ENCODE measurements at regions not wholly inside any gene's neighbourhood (a gene's known extent, or its start where the extent isn't known, plus 50 kb on each side); places are given as distances from the start of the nearest gene placed in this dataset.

GRCh38 chr6:150659046-150659763 lies 59.5 kb downstream of the PLEKHG1 start:
- no peaks in the 10 kb centered on the region for H3K27me3 ChIP-seq (ENCODE audit: control insufficient read depth, insufficient read depth, low read length)
- no peaks in the 10 kb centered on the region for H3K9me3 ChIP-seq (ENCODE audit: control insufficient read depth, insufficient read depth, low read length)
- H3K27ac ChIP-seq (ENCODE audit: low read depth, low read length) = no peak overlapping the region
- ChIA-PET POLR2A (no interaction called here), CTCF (no interaction called here)
- TF ChIP-seq CTCF (IDR thresholded peaks at IDR 0.05; ENCODE audit: low read depth, low read length) = no peak
- H3K4me3 ChIP-seq (ENCODE audit: low read depth, low read length) = no peak overlapping the region
- no peak for DNase-seq (ENCODE audit: low read depth, low spot score)

- DNase-seq (ENCODE audit: low read depth, low spot score) = no peak
- H3K27ac ChIP-seq (ENCODE audit: low read depth, low read length) = no peak overlapping the region
- H3K4me3 ChIP-seq (ENCODE audit: low read depth, low read length) = no peak overlapping the region
- TF ChIP-seq CTCF (IDR thresholded peaks at IDR 0.05; ENCODE audit: low read depth, low read length) = no peak
- no peaks in the 10 kb centered on the region for H3K9me3 ChIP-seq (ENCODE audit: control insufficient read depth, insufficient read depth, low read length)
- ChIA-PET POLR2A (interaction anchor here (0.6 kb wide), 1 partner anchor 25 kb away, joined by 6 read pairs; no protein-coding TSS in a partner anchor), CTCF (no interaction called here)
- no peaks in the 10 kb centered on the region for H3K27me3 ChIP-seq (ENCODE audit: control insufficient read depth, insufficient read depth, low read length)
These were observed 61.7 kb downstream of the PLEKHG1 start for GRCh38 chr6:150661216-150662007.

GRCh38 chr6:150662814-150663213 lies 63.1 kb downstream of the PLEKHG1 start:
- Histone ChIP-seq H3K27ac (ENCODE audit: low read depth, low read length) (no peak overlapping the region), H3K27me3 (ENCODE audit: control insufficient read depth, insufficient read depth, low read length) (no peaks in the 10 kb centered on the region), H3K9me3 (ENCODE audit: control insufficient read depth, insufficient read depth, low read length) (no peaks in the 10 kb centered on the region), H3K4me3 (ENCODE audit: low read depth, low read length) (no peak overlapping the region)
- DNase-seq (ENCODE audit: low read depth, low spot score) = no peak
- ChIA-PET CTCF (interaction anchor here (0.6 kb wide), 1 partner anchor 185 kb away, joined by 3 read pairs; no protein-coding TSS in a partner anchor), POLR2A (no interaction called here)
- TF ChIP-seq CTCF (IDR thresholded peaks at IDR 0.05; ENCODE audit: low read depth, low read length) = no peak

- DNase-seq (ENCODE audit: low read depth, low spot score) = no peak
- POLR2A ChIA-PET = no interaction called here
- CTCF ChIA-PET = no interaction called here
- H3K9me3 ChIP-seq (ENCODE audit: control insufficient read depth, insufficient read depth, low read length) = no peaks in the 10 kb centered on the region
- no peak overlapping the region for H3K27ac ChIP-seq (ENCODE audit: low read depth, low read length)
- no peak for TF ChIP-seq CTCF (IDR thresholded peaks at IDR 0.05; ENCODE audit: low read depth, low read length)
- no peak overlapping the region for H3K4me3 ChIP-seq (ENCODE audit: low read depth, low read length)
- H3K27me3 ChIP-seq (ENCODE audit: control insufficient read depth, insufficient read depth, low read length) = no peaks in the 10 kb centered on the region
These were observed 64.4 kb downstream of the PLEKHG1 start for GRCh38 chr6:150664091-150664490.

GRCh38 chr6:150666071-150666470 lies 66.4 kb downstream of the PLEKHG1 start:
- CTCF ChIA-PET = no interaction called here

More at GRCh38 chr6:150666071-150666470, 66.4 kb downstream of the PLEKHG1 start:
- H3K4me3 ChIP-seq (ENCODE audit: low read depth, low read length) = no peak overlapping the region
- no peaks in the 10 kb centered on the region for H3K9me3 ChIP-seq (ENCODE audit: control insufficient read depth, insufficient read depth, low read length)
- H3K27ac ChIP-seq (ENCODE audit: low read depth, low read length) = no peak overlapping the region
- no peaks in the 10 kb centered on the region for H3K27me3 ChIP-seq (ENCODE audit: control insufficient read depth, insufficient read depth, low read length)
- POLR2A ChIA-PET = no interaction called here
- no peak for DNase-seq (ENCODE audit: low read depth, low spot score)
- no peak for TF ChIP-seq CTCF (IDR thresholded peaks at IDR 0.05; ENCODE audit: low read depth, low read length)

Data from AG04450 (cell line).